ENCODE measurements at regions not wholly inside any gene's neighbourhood (a gene's known extent, or its start where the extent isn't known, plus 50 kb on each side); places are given as distances from the start of the nearest gene placed in this dataset.

DNA sequence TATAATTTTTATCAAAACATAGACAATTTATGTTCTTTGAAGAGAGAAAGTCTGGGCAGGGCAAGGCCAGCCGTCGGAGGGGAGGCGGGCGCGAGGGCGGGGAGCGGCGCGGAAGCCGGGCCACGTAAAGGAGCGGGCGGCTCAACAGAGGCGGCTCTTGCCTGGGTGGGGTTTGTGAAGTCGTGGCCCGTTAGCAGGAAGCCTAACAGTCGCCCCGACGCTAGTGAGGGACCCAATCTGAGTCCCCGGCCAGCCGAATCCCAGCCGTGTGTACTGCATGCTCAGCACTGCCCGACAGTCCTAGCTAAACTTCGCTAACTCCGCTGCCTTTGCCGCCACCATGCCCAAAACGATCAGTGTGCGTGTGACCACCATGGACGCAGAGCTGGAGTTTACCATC, 1129.2 kb downstream of the CDH9 start:
- 98% methylated on average over 21 of the region's 29 CpGs for WGBS (ENCODE audit: insufficient coverage)
- no peak overlapping the region for H3K27ac Mint-ChIP-seq
- Histone ChIP-seq H3K27ac (ENCODE audit: low read length in 2 of 2) (no peak overlapping the region), H3K79me2 (ENCODE audit: control insufficient read depth, insufficient read depth, low read length) (no peaks in the 10 kb centered on the region), H3K9me3 (ENCODE audit: control extremely low read depth in 1 of 3, control insufficient read depth in 2 of 3, insufficient read depth in 1 of 3, low read length in 2 of 3) (peaks cover 0 to 12% (median 0%) of the 10 kb centered on the region in 3 donors), H4K20me1 (ENCODE audit: control insufficient read depth, insufficient read depth, low read length, poor library complexity, severe bottlenecking) (no peaks in the 10 kb centered on the region), H3K4me2 (replicated peaks; ENCODE audit: low read depth, low read length, poor library complexity, severe bottlenecking) (no peak overlapping the region), H3K4me1 (ENCODE audit: control insufficient read depth in 2 of 2, insufficient read depth in 2 of 2, low read length in 2 of 2) (no peaks in the 10 kb centered on the region), H3K27me3 (replicated peaks in 1 of 4; ENCODE audit: control extremely low read depth in 1 of 4, control insufficient read depth in 3 of 4, insufficient read depth in 4 of 4, low read length in 3 of 4) (no peaks in the 10 kb centered on the region), H2AFZ (ENCODE audit: insufficient read depth, low read depth, low read length, poor library complexity, severe bottlenecking) (no peak overlapping the region), H3K9ac (ENCODE audit: low read length) (no peak overlapping the region), H3K36me3 (replicated peaks in 1 of 2; ENCODE audit: control extremely low read depth in 1 of 2, control insufficient read depth in 1 of 2, extremely low read depth in 1 of 2, insufficient read depth in 2 of 2, low read length in 1 of 2) (no peaks in the 10 kb centered on the region), H3K4me3 (ENCODE audit: control extremely low read depth in 1 of 5, extremely low read depth in 1 of 5, insufficient read depth in 1 of 5, low read depth in 2 of 5, low read length in 4 of 5) (no peak overlapping the region)
- ChIA-PET CTCF (no interaction called here), POLR2A (no interaction called here)
- DNase-seq (no peak), ATAC-seq (ENCODE audit: low read depth) (peak; percentile 41)
- H3K27me3 Mint-ChIP-seq, result no peaks in the 10 kb centered on the region
- peaks cover 6% of the 10 kb centered on the region for H3K9me3 Mint-ChIP-seq (ENCODE audit: insufficient read depth)
- no peak for TF ChIP-seq CTCF (IDR thresholded peaks at IDR 0.05)
- TF ChIP-seq EZH2 (IDR thresholded peaks at IDR 0.05; ENCODE audit: borderline replicate concordance, insufficient read depth, low read depth, low read length, poor library complexity, severe bottlenecking), result no peak
- no peak overlapping the region for H3K4me3 Mint-ChIP-seq
- H3K4me1 Mint-ChIP-seq, result no peaks in the 10 kb centered on the region
- intact Hi-C loops (cut with micrococcal nuclease), result no loop called here

- Mint-ChIP-seq H3K27me3 (no peaks in the 10 kb centered on the region), H3K4me1 (no peaks in the 10 kb centered on the region), H3K27ac (no peak overlapping the region), H3K4me3 (no peak overlapping the region), H3K9me3 (ENCODE audit: insufficient read depth) (peaks cover 7% of the 10 kb centered on the region)
- H3K4me1 ChIP-seq (ENCODE audit: control insufficient read depth in 2 of 2, insufficient read depth in 2 of 2, low read length in 2 of 2), result no peaks in the 10 kb centered on the region
- no peak overlapping the region for H3K27ac ChIP-seq (ENCODE audit: low read length in 2 of 2)
- no peaks in the 10 kb centered on the region for H4K20me1 ChIP-seq (ENCODE audit: control insufficient read depth, insufficient read depth, low read length, poor library complexity, severe bottlenecking)
- ChIA-PET CTCF (no interaction called here), POLR2A (no interaction called here)
- no peaks in the 10 kb centered on the region for H3K36me3 ChIP-seq (replicated peaks in 1 of 2; ENCODE audit: control extremely low read depth in 1 of 2, control insufficient read depth in 1 of 2, extremely low read depth in 1 of 2, insufficient read depth in 2 of 2, low read length in 1 of 2)
- no peak for TF ChIP-seq CTCF (IDR thresholded peaks at IDR 0.05)
- no peak for TF ChIP-seq EZH2 (IDR thresholded peaks at IDR 0.05; ENCODE audit: borderline replicate concordance, insufficient read depth, low read depth, low read length, poor library complexity, severe bottlenecking)
- H3K9me3 ChIP-seq (ENCODE audit: control extremely low read depth in 1 of 3, control insufficient read depth in 2 of 3, insufficient read depth in 1 of 3, low read length in 2 of 3), result peaks cover 0 to 12% (median 0%) of the 10 kb centered on the region in 3 donors
- H3K9ac ChIP-seq (ENCODE audit: low read length), result no peak overlapping the region
- DNase-seq (no peak), ATAC-seq (ENCODE audit: low read depth) (no peak)
- H3K4me3 ChIP-seq (ENCODE audit: control extremely low read depth in 1 of 5, extremely low read depth in 1 of 5, insufficient read depth in 1 of 5, low read depth in 2 of 5, low read length in 4 of 5), result no peak overlapping the region
- H3K4me2 ChIP-seq (replicated peaks; ENCODE audit: low read depth, low read length, poor library complexity, severe bottlenecking), result no peak overlapping the region
- H3K27me3 ChIP-seq (replicated peaks in 1 of 4; ENCODE audit: control extremely low read depth in 1 of 4, control insufficient read depth in 3 of 4, insufficient read depth in 4 of 4, low read length in 3 of 4), result no peaks in the 10 kb centered on the region
- no peak overlapping the region for H2AFZ ChIP-seq (ENCODE audit: insufficient read depth, low read depth, low read length, poor library complexity, severe bottlenecking)
- 75% methylated on average over 2 of the region's 2 CpGs for WGBS (ENCODE audit: insufficient coverage)
- no peaks in the 10 kb centered on the region for H3K79me2 ChIP-seq (ENCODE audit: control insufficient read depth, insufficient read depth, low read length)
- intact Hi-C loops (cut with micrococcal nuclease), result no loop called here
These were observed 1132.7 kb downstream of the CDH9 start for GRCh38 chr5:25905646-25906045.

All from B cell (primary cell).